PFSK-1 (cell line): ENCODE measurements at regions not wholly inside any gene's neighbourhood (a gene's known extent, or its start where the extent isn't known, plus 50 kb on each side); places are given as distances from the start of the nearest gene placed in this dataset.

Experiments used
- FOXP2 ChIP-seq: optimal IDR thresholded peaks from 2 replicates; pipeline ENCODE3; 2011; ENCODE audit warnings: borderline replicate concordance, control low read depth, inconsistent platforms; ENCODE audit not compliant: insufficient read depth; ENCODE audit errors: extremely low read length, extremely low read depth
- POLR2AphosphoS5 ChIP-seq: IDR thresholded peaks from 2 replicates; pipeline ENCODE4 v1.6.1; 2012; ENCODE audit warnings: low read depth, mild to moderate bottlenecking, control low read depth, low read length, moderate library complexity
- REST ChIP-seq, 2 experiments: IDR thresholded peaks; 2 replicates each; pipeline versions ENCODE4 v1.6.1 to v1.8.0; 2011 to 2012; ENCODE audit warnings: low read depth in 2 of 2, low read length in 2 of 2, control low read depth in 1 of 2, inconsistent platforms in 1 of 2, mild to moderate bottlenecking in 1 of 2, moderate library complexity in 1 of 2; ENCODE audit not compliant: insufficient read depth in 1 of 2
- SIN3A ChIP-seq: IDR thresholded peaks from 2 replicates; pipeline ENCODE4 v1.6.1; 2012; ENCODE audit warnings: mild to moderate bottlenecking, low read length, moderate library complexity, borderline replicate concordance; ENCODE audit not compliant: insufficient read depth
- TAF1 ChIP-seq: IDR thresholded peaks from 2 replicates; pipeline ENCODE4 v1.6.1; 2012; ENCODE audit warnings: low read length, control low read depth, borderline replicate concordance; ENCODE audit not compliant: insufficient read depth

GRCh38 chr4:22097596-22097995 lies 149.0 kb upstream of the KCNIP4 start:
- TF ChIP-seq SIN3A: no peak
- TF ChIP-seq FOXP2: no peak
- TF ChIP-seq TAF1: no peak
- no peak for TF ChIP-seq REST (IDR thresholded peaks at IDR 0.05; ENCODE audit: insufficient read depth in 1 of 2, low read depth in 2 of 2, low read length in 2 of 2)
- no peak for TF ChIP-seq POLR2AphosphoS5

- TF ChIP-seq REST (IDR thresholded peaks at IDR 0.05; ENCODE audit: insufficient read depth in 1 of 2, low read depth in 2 of 2, low read length in 2 of 2) (no peak), POLR2AphosphoS5 (no peak), TAF1 (no peak), FOXP2 (no peak), SIN3A (no peak)
Measured at GRCh38 chr4:22094217-22094616, 145.6 kb upstream of the KCNIP4 start.

GRCh38 chr4:22093126-22093525 lies 144.6 kb upstream of the KCNIP4 start:
- TF ChIP-seq SIN3A: no peak
- TF ChIP-seq FOXP2: no peak
- no peak for TF ChIP-seq REST (IDR thresholded peaks at IDR 0.05; ENCODE audit: insufficient read depth in 1 of 2, low read depth in 2 of 2, low read length in 2 of 2)
- no peak for TF ChIP-seq TAF1

GRCh38 chr4:22091906-22092305 lies 143.3 kb upstream of the KCNIP4 start:
- TF ChIP-seq TAF1: no peak
- TF ChIP-seq REST (IDR thresholded peaks at IDR 0.05; ENCODE audit: insufficient read depth in 1 of 2, low read depth in 2 of 2, low read length in 2 of 2): no peak
- TF ChIP-seq SIN3A: no peak
- TF ChIP-seq POLR2AphosphoS5: no peak
- TF ChIP-seq FOXP2: no peak

GRCh38 chr4:22091352-22091717 lies 142.8 kb upstream of the KCNIP4 start:
- TF ChIP-seq POLR2AphosphoS5: no peak
- no peak for TF ChIP-seq SIN3A
- no peak for TF ChIP-seq FOXP2
- TF ChIP-seq REST (IDR thresholded peaks at IDR 0.05; ENCODE audit: insufficient read depth in 1 of 2, low read depth in 2 of 2, low read length in 2 of 2): no peak
- no peak for TF ChIP-seq TAF1
